Posterior vena cava (tissue), 2 donors: ENCODE measurements at regions not wholly inside any gene's neighbourhood (a gene's known extent, or its start where the extent isn't known, plus 50 kb on each side); places are given as distances from the start of the nearest gene placed in this dataset.

Source experiments
- DNase-seq: peaks from one replicate; pipeline ENCODE4 v3.0.0-alpha.2; 2020; ENCODE audit warnings: low spot score
- intact Hi-C, 2 donors: fragments of 100-400 bp; cut with DNase I; formaldehyde crosslinking; loops; one replicate each; pipeline versions ENCODE4 v1.14.1 to v1.14.2; 2022 to 2023
- donor health status: DM: yes; HTN: yes; CAD: no.
- donor health status: DM: yes; HTN: yes; CAD: no.

DNA sequence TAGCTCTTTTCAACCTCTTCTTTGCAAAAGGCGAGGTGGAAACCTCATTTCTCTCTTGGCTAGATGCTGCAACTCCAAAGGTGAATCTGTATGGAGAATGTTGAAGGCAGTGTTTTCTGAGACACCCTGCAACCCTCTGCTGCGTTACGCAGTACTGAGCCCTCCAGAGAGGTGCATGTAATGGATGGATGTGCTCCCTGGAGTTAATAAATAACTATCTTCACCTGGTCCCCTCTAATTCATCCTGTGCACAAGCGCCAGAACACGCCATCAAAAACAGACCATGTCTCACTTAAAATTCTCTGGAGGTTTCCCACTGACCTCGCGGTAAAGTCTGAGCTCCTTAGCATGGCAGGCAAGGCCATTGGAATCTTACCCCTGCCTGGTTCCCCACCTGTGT lies 234.4 kb upstream of the PWP1 start:
- DNase-seq = no peak
- intact Hi-C loops = no loop called here

- intact Hi-C loops = no loop called here
- DNase-seq = no peak
These were observed 231.3 kb upstream of the PWP1 start for GRCh38 chr12:107454109-107454830.

- no peak for DNase-seq
- intact Hi-C loops = no loop called here
These were observed 228.2 kb upstream of the PWP1 start for GRCh38 chr12:107457362-107457935.

- intact Hi-C loops = no loop called here
- no peak for DNase-seq
These were observed 227.4 kb upstream of the PWP1 start for GRCh38 chr12:107458163-107458562.

DNA sequence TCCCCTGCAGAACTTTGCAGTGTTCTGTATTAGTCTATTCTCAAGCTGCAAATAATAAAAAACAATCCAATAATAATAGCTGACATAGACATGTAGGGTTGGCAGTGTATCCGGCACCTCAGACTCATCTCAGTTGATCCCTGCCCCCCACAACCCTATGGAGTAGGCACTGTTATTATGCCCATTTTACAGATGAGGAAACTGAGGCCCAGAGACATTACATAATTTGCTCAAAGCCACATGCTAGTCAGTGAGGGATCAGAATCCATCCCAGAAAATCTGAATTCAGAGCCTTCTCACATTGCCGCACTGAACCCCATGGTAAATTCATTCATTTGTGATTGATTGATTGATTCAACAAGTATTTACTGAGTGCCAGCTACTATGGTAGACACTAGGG lies 226.6 kb upstream of the PWP1 start:
- DNase-seq = no peak
- intact Hi-C loops = no loop called here

DNA sequence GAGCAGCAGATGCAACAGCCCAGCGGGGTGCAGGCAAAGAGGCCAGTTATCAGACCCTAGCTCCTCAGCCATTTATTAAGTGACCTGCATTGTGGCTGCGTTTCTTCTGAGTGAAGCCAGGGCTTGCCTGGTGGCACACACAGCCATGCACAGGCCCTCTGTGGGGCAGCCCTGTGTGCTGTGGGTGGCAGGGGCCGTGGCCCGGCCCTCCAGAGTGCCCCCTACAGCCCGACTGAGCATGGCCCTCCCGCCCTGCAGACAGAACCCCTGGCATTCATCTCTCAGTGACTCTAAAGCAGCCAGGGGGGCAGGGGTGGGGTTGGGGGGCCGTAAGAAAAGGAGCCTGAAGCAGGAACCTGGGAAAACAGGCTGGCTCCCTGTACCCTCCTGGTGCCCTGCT lies 226.0 kb upstream of the PWP1 start:
- intact Hi-C loops = no loop called here
- no peak for DNase-seq

DNA sequence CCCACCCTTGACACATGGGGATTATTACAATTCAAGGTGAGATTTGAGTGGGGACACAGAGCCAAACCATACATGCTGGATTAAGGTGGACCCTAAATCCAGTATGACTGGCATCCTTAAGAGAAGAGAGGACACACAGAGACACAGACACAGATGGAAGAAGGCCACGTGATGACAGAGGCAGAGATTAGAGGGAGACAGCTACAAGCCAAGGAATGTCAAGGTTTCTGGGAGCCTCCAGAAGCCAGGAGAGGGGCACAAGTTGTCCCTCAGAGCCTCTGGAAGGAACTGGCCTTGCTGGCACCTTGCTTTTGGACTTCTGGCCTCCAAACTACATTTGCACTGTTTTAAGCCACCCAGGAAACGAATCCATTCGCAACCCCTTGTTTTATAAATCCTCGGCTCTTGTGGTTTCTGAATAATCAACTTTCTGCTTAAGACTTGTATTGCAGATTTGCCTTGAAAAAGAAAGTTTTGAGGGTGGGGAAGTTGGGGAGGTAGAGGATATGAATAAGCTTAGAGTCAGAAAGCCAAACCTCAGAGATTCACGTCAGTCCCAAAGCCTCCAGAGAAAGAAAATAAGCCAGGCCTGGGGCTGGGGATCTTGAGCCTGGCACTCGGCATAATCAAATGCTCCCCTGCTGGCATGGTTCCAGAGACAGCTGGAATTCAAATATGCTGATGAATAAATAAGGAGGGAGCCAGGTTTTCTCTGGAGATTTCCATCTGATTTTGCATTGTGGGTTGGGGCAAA lies 224.2 kb upstream of the PWP1 start:
- DNase-seq = no peak
- intact Hi-C loops = no loop called here

DNA sequence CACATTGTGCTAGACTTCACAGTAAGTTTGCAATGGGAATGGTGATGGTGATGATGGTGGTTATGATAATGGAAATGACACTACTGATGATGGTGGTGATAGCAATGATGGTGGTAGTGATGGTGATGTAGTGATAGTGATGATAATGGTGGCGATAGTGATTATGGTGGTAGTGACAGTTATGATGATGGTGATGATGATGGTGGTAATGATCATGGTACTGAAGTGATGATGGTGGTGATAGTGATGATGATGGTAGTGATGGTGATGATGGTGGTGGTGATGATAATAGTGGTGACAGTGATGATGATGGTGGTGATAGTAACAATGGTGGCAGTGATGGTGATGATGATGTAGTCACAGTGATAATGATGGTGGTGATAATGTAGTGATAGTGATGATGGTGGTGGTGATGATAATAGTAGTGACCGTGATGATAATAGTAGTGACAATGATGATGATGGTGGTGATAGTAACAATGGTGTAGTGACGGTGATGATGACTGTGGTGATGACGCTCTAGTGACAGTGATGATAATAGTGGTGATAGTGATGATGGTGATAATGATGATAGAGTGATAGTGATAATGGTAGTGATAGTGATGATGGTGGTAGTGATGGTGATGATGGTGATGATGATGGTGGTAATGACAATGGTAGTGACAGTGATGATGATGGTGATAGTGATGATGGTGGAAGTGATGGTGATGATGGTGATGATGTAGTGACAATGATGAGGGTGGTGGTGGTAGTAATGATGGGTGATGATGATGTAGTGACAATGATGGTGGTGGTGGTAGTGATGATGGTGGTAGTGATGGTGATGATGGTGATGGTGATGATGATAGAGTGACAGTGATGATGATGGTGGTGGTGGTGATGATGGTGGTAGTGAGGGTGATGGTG lies 222.9 kb upstream of the PWP1 start:
- intact Hi-C loops = no loop called here
- no peak for DNase-seq

GRCh38 chr12:107464644-107465043 lies 221.0 kb upstream of the PWP1 start:
- DNase-seq = no peak
- intact Hi-C loops = no loop called here

GRCh38 chr12:107465625-107466024 lies 220.0 kb upstream of the PWP1 start:
- no peak for DNase-seq
- intact Hi-C loops = no loop called here

DNA sequence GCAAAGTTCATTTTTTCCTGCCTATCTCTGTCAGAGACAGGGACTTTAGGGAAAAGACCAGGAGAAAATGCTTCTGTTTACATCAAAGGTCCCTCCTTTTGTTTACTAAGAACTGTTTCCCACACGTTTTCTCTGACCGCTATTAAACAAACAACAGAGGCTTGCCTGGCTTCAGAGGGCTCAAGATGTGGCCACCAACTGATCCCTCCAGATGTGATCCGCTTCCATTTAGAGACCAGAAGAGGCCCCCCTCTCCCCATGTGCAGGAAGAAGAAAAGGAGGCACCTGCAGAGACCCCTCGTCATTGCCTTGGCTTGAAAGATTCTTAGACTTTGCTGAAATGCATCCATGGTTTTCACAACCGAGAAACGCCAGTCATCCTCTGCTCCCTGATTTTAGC lies 217.9 kb upstream of the PWP1 start:
- DNase-seq = no peak
- intact Hi-C loops = no loop called here

- intact Hi-C loops = no loop called here
- no peak for DNase-seq
These were observed 217.4 kb upstream of the PWP1 start for GRCh38 chr12:107468182-107468581.

DNA sequence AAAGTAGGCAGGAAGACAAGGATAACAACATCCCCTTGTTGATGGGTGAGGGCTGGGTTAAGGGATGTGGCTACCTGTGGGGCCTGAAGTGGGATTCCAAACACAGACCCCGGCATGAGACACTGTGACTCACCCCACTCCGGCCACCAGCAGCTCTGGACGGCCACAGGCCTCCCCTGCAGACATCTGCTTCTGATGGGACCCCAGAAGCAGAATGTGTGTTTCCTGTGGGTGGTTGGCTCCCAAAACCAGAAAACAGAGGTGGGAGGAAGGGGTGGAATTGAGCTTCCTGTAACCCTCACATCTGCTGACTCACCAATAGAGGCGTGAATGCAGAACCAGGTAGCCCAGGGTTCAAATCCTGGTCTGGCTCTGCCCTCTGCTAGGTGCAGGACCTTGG lies 216.6 kb upstream of the PWP1 start:
- no peak for DNase-seq
- intact Hi-C loops = no loop called here

DNA sequence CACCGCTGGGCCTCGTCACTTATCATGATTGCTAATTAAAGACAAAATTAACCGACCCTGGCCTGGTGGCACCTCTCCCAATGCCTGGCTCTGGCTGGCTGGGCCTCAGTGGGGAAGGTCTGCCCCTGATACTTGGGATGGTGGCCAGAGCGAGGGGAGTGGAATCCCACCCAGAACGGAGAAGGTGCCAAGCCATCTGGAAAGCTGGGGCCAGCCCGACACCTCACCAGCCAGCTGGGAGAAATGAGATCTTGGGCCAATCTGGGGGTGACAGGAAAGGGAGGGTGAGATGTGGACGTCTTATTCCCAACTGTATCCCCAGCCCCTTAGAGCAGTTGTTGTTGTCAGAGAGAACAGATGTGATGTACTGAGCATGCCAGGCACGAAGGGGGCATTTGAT lies 215.0 kb upstream of the PWP1 start:
- intact Hi-C loops = no loop called here
- DNase-seq = no peak

GRCh38 chr12:107472308-107472707 lies 213.3 kb upstream of the PWP1 start:
- no peak for DNase-seq
- intact Hi-C loops = no loop called here

- DNase-seq = no peak
- intact Hi-C loops = no loop called here
These were observed 211.5 kb upstream of the PWP1 start for GRCh38 chr12:107474099-107474498.

- intact Hi-C loops = no loop called here
- DNase-seq = no peak
These were observed 210.7 kb upstream of the PWP1 start for GRCh38 chr12:107474639-107475539.

DNA sequence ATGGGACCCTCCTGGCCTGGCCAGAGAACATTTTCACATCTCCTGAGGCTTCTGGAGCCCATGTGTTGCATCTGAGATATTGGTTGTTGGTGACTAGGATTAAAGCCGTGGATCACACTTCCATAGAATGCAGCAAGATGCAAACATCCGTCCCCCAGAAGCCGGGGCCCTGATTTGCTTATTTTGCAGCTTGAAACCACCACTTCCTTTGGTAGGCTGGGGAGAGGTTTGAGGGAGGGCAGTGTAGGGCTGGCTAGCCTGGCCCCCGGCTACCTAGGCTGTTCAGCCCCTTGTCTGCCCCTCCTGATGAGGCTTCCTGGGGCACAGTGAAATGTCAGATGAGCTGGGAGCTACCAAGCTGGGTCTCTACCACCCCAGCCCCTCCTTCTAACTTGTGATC lies 209.7 kb upstream of the PWP1 start:
- DNase-seq = no peak
- intact Hi-C loops = no loop called here

GRCh38 chr12:107477018-107477417 lies 208.6 kb upstream of the PWP1 start:
- no peak for DNase-seq
- intact Hi-C loops = no loop called here
